ENCODE measurements at regions not wholly inside any gene's neighbourhood (a gene's known extent, or its start where the extent isn't known, plus 50 kb on each side); places are given as distances from the start of the nearest gene placed in this dataset.

DNA sequence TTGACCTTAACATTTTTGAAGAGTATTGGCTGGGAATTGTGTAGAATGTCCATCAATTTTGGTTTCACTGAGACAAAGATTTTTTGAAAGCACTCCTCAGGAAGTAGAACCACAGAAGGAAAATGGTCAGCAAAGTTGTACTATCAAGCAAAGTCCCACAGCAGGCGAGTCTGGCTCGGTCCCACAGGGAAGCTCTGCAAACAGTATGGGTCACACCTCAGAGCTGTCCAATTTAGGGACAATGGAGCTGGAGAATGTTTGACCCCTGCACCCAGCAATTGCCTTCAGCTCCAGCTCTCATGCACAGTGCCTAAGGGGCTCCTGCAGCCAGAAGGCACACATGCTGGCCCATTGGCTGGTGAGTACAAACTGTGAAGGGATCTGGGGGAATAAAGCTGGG, 147.0 kb downstream of the MAFB start:
- no peak for DNase-seq (ENCODE audit: low read depth)

DNA sequence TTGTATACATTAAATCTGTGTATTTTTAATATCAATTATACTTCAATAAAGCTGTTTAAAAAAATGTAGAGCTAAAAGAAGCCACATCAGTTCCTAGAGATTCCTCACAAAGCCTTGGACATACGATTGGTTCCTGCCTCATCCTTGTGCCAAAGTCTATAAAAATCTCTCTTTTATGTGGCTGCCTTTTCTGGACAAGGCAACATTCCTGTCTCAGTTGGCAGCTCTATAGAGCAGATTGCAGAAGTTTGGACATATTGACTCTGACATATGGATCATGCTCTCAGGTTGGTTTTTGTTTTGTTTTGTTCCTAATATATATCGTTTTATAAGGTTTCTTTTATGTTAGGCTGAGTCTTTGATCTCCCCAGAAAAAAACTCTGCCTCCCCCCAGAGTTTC, 148.9 kb downstream of the MAFB start:
- peak; percentile 64 for DNase-seq (ENCODE audit: low read depth)

DNA sequence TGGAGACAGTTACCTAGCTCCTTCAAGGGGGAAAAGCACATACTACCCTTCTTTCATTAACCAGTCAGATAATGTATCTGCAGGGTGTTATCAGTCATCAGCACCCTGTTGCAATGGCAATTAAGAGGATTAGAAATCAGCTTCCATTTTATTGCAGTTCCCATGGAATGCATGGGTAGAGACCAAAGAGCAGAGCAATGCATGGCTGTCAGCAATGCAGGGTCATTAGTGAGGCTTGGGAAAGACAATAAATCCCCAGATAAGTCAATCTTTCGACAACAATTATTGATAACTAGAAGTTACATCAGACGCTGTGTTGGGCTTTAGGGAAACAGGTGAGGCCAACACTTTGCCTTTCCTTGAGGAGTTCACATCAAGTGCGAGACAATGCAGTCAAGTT, 150.9 kb downstream of the MAFB start:
- DNase-seq (ENCODE audit: low read depth) = no peak

DNA sequence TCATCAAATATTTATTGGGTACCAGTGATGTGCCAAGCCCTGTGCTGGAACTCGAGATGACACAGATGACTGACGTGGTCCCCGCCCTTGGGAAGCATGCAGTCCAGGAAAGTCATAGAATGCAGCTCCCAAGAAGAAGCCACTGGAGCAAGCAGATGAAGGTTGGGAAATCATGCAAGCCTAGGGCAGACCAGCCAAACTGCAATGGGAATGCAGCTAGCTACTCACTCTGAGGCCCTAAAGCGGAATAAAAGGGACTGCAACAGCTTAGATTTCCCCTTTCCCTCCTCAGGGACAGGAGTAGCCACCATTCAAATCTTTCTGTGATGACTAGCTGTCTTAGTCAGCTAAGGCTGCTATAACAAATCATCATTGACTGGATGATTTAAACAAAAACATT, 152.2 kb downstream of the MAFB start:
- peak; percentile 85 for DNase-seq (ENCODE audit: low read depth)

DNA sequence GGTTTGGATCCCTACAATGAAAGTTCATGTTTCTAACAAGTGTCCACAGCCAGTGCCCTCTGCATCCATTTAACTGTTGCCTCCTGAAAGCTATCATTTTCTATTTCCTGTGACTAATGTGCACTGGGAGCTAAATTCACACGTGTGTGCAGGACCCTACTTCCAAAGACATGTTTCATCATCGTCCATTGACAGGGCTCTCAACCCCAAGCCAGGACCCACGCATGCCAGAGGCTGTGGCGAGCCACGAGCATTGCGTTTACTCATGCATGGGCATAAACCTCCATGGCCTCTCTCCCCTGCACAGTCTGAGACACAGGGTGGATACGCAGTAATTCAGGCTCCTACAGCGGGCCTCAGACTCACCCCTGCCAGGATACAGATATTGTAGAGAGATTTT, 153.2 kb downstream of the MAFB start:
- DNase-seq (ENCODE audit: low read depth) = peak; percentile 95

DNA sequence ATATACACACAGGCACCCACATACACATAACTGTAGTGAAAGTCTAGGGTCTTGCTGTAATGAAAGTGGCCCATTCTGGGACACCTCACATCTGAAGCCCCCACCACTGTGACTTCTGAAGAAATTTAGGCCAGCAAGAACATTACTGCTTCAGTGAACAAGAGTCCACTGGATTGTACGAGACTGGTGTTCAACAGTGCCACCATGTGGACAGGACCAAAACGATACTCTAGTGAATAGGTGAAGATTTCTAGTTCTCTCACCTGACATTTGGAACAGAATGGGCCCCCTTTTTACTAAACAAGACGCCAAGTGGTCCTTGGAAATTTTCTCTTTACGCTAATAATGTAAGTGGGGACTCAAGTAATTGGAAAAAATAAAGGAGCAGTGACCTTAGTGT, 156.9 kb downstream of the MAFB start:
- peak; percentile 25 for DNase-seq (ENCODE audit: low read depth)

DNA sequence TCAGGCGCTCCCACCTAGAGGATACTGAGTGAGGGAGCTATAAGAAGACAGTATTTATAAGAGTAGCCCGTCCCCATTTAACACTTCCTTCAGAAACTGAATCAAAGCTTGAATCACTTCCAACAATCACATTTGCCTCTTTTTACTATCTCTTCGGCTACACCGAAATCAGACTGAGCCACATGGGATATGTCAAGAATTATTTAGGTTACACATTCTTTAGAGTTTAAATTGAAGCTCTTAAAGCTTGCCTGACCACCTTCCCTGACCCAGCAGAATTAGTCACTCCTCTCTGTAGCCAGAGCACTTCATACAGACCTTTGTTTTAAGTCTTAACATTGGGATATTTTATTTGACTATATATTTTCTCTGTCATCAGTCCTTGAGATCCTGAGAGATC, 163.7 kb downstream of the MAFB start:
- peak; percentile 88 for DNase-seq (ENCODE audit: low read depth)

DNA sequence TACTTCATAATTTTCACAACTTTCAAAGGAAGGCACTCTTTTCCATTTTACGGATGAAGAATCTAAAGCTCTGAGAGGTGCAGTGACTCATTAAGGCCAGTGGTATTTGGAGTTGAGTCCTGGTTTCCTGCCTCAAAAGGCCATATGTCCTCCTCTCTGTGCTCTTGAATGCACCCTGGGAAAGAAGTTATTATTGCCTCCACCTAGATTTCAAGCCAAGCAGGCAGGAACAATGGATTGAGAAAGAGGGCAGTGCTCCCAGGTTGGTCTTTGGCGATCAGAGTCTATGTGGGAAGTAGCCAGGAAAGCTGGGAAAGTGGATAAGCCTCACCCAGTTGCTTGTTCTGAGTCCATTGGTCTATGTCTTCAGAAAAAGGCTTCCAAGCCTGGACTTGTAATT, 165.0 kb downstream of the MAFB start:
- DNase-seq (ENCODE audit: low read depth) = peak; percentile 76

DNA sequence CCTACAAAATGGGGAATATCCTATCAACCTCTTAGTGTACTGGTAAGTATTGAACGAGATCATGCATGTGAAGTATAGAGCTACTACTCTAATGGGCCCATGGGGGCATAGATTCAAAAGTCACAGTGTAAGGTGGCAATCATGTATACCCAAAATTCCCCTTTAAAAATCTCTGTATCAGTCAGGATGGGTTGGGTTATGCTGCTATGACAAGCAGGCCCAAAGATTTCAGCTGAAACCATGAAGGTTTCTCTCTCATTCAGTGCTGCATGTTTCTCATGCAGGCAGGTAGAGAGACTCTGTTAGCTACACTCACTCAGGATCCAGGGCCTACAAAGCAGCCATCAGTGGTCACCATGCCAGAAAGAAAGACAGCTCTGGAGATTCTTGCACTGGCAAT, 166.6 kb downstream of the MAFB start:
- no peak for DNase-seq (ENCODE audit: low read depth)

DNA sequence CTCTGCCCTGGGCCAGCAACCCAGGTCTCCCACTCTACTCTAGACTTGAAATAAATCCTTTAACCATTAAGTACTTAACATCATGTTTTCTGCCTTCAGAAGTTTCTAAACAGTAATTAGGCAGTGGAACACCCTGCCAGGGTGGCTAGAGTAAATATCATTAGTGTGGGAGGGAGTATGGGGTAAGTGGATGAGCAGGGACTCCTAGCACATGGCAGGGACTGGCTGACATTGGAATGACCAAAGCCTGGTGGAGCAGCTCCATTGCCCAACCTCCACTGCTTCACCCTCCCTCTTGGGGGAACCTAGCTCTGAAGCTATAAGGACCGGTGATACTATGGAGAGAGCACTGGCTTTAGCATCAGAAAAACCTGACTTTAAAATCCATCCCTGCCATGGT, 167.1 kb downstream of the MAFB start:
- no peak for DNase-seq (ENCODE audit: low read depth)

DNA sequence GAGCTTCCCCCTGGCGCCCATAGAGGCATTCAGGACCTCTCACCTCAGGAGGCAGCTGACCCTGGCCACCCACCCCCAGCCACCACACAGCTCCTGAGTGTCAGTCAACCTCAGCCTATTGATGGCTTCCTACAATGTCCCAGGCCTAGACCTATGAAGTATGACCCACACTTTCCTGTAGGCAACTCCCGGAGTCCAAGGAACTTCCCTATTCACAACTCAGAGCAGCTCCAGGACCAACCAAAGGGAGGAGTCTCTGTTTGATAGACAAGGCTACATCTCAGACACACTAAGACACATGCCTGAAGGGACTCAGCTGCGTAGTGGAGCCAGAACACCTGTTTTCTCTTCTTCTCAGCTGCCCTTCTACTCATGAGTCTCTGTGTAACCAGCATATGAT, 169.1 kb downstream of the MAFB start:
- DNase-seq (ENCODE audit: low read depth) = no peak

DNA sequence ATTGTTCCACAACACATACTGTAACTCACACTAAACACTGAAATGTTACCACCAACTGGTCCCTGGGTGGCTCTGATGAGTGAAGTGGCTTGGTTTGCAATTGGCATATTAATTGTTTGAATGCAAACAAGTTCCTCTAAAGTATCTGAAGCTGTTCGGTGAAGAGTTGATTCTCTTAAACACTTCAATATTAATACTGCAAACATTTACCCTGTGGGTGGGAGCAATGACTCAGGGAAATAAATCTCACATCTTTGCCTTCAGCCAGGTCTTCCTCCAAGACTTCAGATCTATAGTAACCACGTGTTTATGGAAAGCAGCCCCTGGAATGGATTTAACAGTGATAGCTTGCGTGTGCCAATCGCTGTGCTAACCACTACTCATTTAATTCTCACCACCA, 176.0 kb downstream of the MAFB start:
- no peak for DNase-seq (ENCODE audit: low read depth)

DNA sequence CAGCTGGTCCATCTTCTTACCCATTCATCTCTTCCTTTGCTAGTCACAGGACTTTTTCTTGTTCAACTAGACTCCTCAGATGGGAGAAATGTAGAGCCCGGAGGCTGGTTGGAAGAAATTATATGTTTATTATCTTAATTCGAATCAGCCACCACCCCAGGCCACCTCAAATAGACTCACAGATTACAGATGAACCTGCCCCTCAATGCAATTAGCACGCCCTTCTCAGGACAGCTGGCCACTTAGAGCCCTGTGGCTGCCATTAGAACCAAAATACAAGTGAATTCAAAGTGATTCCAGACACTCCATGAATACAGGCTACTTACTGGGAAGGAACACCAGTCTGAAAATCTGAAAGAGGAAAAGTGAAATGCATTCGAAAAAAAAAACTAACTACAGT, 176.4 kb downstream of the MAFB start:
- DNase-seq (ENCODE audit: low read depth) = no peak

DNA sequence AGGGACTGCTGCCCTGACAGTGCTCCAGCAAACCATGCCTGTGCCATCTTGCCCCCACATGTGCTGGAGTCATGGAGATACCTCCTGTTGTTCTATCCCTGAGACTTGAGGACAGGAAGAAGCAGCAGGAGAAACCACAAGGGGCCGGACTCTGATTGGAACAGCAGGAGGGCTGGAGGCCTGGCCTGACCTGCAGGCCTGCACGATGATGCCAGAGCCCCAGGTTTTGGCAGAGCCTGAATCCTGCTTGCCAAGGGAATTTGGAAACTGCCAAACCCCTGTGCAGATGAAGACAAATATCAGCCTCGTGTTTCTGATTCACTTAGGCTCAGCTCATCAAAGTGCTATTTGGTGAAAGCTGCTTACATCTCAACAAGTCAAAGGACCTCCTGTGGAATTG, 177.6 kb downstream of the MAFB start:
- peak; percentile 93 for DNase-seq (ENCODE audit: low read depth)

DNA sequence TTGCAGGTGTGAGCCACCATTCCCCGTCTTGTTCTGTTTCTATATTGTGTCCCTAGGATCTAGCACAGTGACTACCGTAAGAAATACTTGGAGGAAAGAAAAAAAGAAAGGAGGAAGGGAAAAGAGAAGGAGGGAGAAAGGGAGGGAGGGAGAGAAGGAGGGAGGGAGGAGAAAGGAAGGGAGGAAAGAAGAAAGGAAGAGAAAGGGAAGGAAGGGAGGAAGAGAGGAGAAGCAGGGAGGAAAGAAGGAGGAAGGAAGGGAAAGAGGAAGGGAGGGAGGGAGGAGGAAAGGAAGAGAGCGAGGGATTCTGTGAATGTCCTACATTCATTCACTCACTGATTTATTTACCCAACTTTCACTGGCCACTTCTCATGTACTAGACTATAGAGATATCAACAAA, 178.4 kb downstream of the MAFB start:
- DNase-seq (ENCODE audit: low read depth) = no peak

DNA sequence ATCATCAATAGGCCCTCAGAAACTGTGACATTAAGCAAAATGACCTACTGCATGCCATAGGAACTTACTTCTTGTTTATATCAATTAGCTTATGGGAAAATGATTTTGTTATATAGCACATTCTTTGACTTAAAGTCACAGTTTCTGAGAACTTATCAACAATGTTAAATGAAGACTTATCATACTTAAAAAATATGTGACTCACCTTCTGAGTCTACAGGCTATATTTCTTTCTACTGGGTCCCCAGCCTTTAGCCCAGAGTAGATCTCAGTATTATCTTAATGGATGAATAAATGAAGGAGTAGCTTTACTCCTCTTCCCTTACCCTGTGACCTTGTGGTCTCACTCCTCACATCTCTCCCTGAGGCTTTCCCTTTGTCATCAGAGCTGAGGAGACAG, 180.2 kb downstream of the MAFB start:
- peak; percentile 27 for DNase-seq (ENCODE audit: low read depth)

DNA sequence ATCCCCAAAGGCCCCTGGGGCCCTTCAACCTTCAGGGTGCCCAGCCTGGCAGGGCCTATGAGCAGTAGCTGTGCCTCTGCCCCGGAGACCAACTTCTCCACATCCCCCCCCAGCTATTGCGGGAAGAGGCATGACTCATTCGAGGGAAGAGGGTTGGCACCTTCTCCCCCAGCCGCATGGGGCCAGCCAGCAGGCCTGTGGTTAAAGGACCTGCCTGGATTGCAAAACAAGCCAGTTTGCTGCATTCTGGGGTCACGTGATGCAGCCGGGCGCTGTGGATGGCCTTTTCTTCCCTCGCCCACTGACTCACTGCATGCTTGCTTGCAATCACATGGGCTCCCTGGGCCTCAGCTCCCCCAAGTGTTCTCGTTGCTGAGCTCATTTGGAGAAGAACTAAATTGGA, 182.5 kb downstream of the MAFB start:
- peak; percentile 100 for DNase-seq (ENCODE audit: low read depth)

DNA sequence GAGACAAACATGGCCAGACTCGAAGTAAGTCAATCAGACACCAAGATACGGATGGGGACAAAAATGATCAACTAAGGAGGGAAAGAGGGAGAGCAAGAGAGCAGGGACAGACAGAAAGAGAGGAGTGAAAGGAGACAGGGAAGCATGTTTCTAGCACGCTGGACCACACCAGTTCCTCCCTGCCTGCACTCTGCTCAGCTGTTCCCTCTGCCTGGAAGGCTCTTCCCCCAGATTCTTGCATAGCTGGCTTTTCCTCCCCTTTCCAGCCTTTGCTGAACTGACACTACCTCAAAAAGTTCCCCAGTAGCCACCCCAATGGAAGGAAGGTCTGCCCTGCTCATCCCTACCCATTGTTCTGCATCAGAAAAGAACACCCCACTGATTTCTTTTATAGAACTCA, 185.9 kb downstream of the MAFB start:
- DNase-seq (ENCODE audit: low read depth) = no peak

DNA sequence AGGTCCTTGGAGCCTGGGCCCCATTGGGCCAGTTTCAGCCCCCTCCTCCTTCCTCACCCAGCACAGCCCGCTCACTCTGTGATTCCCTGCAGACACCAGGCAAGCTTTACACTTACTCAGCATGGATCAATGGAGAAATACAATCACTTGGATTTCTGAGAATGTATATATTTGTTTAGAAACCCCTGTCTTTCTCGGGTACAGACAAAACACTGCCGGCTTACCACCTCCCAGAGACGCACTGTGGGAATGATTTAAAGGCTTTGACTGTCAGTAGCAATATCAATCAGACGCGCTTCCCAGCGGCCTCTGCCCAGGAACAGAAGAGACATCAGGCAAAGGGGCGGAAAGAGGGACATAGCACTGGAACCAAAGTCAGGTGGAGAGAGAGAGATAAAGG, 186.5 kb downstream of the MAFB start:
- DNase-seq (ENCODE audit: low read depth) = no peak

DNA sequence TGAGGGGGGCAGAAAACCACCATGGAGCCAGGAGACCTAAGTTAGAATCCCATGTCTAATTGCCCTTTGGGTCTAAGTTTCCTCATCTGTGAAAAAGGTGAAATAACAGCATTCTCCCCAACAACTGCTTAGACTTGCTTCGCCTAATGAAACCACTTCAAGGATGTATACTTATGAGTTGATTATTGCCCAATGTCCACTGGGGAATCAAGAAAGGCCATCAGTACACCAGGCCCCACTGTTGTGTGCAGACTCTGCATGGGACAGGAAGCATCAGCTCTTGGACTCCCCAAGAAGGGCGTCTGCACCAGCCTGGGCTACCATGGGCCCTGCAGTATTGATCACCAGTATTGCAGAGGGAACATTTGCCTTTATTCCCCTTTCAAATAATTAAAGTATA, 189.6 kb downstream of the MAFB start:
- DNase-seq (ENCODE audit: low read depth) = no peak

DNA sequence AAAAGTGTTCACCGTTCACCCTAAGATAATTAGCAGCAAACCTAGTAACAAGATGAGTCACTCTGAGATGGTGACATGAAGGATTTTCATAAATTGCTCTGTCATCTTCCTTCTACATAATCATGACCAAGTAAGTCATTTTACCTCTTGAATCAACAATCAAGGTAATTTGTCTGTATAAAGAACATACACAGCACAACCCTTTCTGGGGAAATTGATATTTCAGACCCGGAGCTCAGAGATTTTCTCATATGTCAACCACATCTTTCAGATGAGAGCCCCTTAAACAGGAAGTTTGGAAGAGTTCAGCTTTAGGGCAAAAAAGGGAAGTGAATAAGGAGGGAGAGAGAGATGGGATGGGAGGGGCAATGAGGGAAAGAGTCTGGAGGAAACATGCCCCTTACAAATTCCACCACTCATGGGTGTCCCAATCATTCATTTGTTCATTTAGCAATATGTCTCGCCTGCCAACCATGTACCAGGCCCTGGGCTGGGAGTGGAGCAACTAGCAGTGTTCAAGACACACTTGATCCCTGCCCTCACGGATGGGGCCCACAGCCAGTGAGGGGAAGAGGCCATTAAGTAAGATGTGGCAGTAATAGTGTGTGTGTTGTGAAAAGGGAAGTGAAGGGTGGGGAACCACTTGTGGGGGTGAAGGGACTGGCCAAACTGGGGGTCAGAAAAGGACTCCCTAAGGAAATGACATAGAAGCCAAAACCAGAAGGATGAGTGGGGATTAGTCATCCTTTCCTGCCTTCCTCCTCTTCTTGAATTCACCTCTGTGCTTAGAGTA, 190.9 kb downstream of the MAFB start:
- DNase-seq (ENCODE audit: low read depth) = peak; percentile 82

DNA sequence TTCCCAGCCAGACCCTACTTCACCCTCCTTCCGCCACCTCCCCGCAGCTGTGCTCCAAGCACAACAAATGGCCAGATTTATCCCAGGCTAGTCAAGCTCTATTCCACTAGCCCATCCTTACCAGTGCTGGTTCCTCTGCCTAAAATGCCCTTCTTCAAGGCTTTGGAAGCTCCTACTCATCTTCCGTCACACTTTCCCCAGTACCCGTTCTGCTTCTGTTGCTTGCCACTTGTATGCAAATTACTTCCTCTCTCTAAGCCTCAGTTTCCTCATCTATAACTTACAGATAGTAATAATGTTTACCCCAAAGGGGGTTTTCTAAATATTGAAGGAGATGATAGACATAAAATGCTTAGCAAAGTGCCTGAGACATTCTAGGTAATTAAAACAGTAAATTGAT, 193.1 kb downstream of the MAFB start:
- no peak for DNase-seq (ENCODE audit: low read depth)

DNA sequence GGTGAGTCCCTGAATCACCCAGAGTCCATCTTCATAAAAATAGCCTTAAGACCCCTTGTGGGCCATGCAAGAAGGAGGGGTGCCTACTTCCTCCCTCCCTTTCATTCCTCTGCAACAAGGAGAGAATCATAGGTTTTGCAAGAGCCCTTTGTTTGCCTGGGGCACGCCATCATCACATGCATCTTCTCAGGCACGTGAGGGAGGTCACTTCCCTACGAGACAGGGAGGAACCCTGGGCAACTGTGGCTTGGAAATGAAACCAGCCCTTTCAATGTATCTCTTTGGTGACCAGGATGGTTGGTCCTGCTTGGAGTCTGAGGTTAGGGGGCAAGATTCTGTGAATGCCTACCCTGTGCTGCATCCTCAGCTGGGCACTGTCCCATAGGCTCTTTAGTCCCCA, 194.8 kb downstream of the MAFB start:
- DNase-seq (ENCODE audit: low read depth) = peak; percentile 67

DNA sequence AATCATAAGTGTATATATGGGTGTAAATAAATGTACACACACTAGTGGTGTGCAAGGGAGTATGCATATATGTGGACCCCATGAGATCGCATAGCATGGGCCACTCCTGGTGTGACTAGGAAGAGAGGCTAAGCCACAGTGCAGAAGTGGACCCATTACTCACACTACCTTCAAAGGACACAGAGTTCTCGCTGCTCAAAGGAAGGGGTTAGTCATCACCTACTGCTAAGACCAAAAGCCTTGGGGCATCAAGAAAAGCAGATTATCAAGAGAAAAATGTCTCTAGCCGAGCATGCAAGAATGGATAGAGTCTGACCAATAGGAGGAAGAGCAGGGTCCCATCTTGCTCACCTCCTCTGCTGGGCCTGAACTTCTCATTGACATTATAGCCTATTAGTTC, 195.5 kb downstream of the MAFB start:
- DNase-seq (ENCODE audit: low read depth) = peak; percentile 99
